Neural cell (in vitro differentiated cells): ENCODE measurements at regions not wholly inside any gene's neighbourhood (a gene's known extent, or its start where the extent isn't known, plus 50 kb on each side); places are given as distances from the start of the nearest gene placed in this dataset.

Source experiments
- H2AFZ ChIP-seq: fragments of 200-600, 300-800 bp; sonication (generic), shearing (Covaris generic); 2 replicates; pipeline ENCODE4 v1.6.0; 2014; ENCODE audit warnings: low read depth, mild to moderate bottlenecking, antibody characterized with exemption, low read length, moderate library complexity
- H3F3A ChIP-seq: fragments of 200-600 bp; shearing (Covaris generic); 2 replicates; pipeline ENCODE4 v1.6.1; 2016; ENCODE audit warnings: mild to moderate bottlenecking, moderate library complexity, mixed read lengths, antibody characterized with exemption, low read length; ENCODE audit not compliant: insufficient read depth, poor library complexity, severe bottlenecking
- H3K27ac ChIP-seq: fragments of 200-600, 300-800 bp; sonication (generic), shearing (Covaris generic); 2 replicates; pipeline ENCODE4 v1.5.1; 2014; ENCODE audit warnings: mild to moderate bottlenecking, low read length, moderate library complexity
- H3K27me3 ChIP-seq: fragments of 300-800, 200-600 bp; sonication (generic), shearing (Covaris generic); 2 replicates; pipeline ENCODE4 v1.6.0; 2014; ENCODE audit warnings: mild to moderate bottlenecking, low read depth, low read length, moderate library complexity; ENCODE audit not compliant: insufficient read depth
- H3K36me3 ChIP-seq: fragments of 300-800, 200-600 bp; sonication (generic), shearing (Covaris generic); 2 replicates; pipeline ENCODE4 v1.5.1; 2014; ENCODE audit warnings: mild to moderate bottlenecking, antibody characterized with exemption, low read length, moderate library complexity; ENCODE audit not compliant: insufficient read depth
- H3K4me2 ChIP-seq: fragments of 300-800, 200-600 bp; sonication (generic), shearing (Covaris generic); 2 replicates; pipeline ENCODE4 v1.6.0; 2014; ENCODE audit warnings: mild to moderate bottlenecking, low read length
- H3K4me3 ChIP-seq: fragments of 300-800, 200-600 bp; sonication (generic), shearing (Covaris generic); 2 replicates; pipeline ENCODE4 v1.5.1; 2014; ENCODE audit warnings: mild to moderate bottlenecking, low read length, moderate library complexity
- H3K79me2 ChIP-seq: fragments of 200-600 bp; shearing (Covaris generic); replicated peaks from 2 replicates; pipeline ENCODE4 v1.6.0; 2014; ENCODE audit warnings: mild to moderate bottlenecking, low read length, moderate library complexity; ENCODE audit not compliant: insufficient read depth
- H3K9ac ChIP-seq: fragments of 300-800, 200-600 bp; sonication (generic), shearing (Covaris generic); 2 replicates; pipeline ENCODE4 v1.6.1; 2016; ENCODE audit warnings: mild to moderate bottlenecking, low read length, mixed read lengths
- H3K9me2 ChIP-seq: fragments of 200-600 bp; shearing (Covaris generic); 2 replicates; pipeline ENCODE4 v1.6.1; 2016; ENCODE audit warnings: mild to moderate bottlenecking, low read length, mixed read lengths; ENCODE audit not compliant: insufficient read depth
- H3K9me3 ChIP-seq: fragments of 200-600, 300-800 bp; sonication (generic), shearing (Covaris generic); 2 replicates; pipeline ENCODE4 v1.6.1; 2016; ENCODE audit warnings: mild to moderate bottlenecking, mixed run types, low read length, moderate library complexity, mixed read lengths
- H4K20me1 ChIP-seq: fragments of 200-600 bp; shearing (Covaris generic); 2 replicates; pipeline ENCODE4 v1.6.1; 2016; ENCODE audit warnings: mild to moderate bottlenecking, mixed run types; ENCODE audit not compliant: insufficient read depth
- EP300 ChIP-seq: fragments of 450-650 bp; conservative IDR thresholded peaks from 2 replicates; pipeline ENCODE4 v1.6.1; 2014; ENCODE audit warnings: antibody characterized with exemption, mild to moderate bottlenecking, moderate library complexity; ENCODE audit not compliant: poor library complexity, severe bottlenecking
- EZH2 ChIP-seq: fragments of 200-600, 300-800 bp; shearing (Covaris generic), sonication (generic); IDR thresholded peaks from 2 replicates; pipeline ENCODE4 v1.6.1; 2014; ENCODE audit warnings: antibody characterized with exemption, low read length, borderline replicate concordance, mild to moderate bottlenecking; ENCODE audit not compliant: insufficient read depth, poor library complexity, severe bottlenecking
- MXI1 ChIP-seq: fragments of 450-650 bp; conservative IDR thresholded peaks from 2 replicates; pipeline ENCODE4 v1.6.1; 2014; ENCODE audit warnings: antibody characterized with exemption, mild to moderate bottlenecking; ENCODE audit not compliant: poor library complexity, severe bottlenecking
- POLR2AphosphoS5 ChIP-seq: IDR thresholded peaks from 2 replicates; pipeline ENCODE4 v1.6.1; 2012
- RAD21 ChIP-seq: fragments of 450-650 bp; conservative IDR thresholded peaks from 2 replicates; pipeline ENCODE4 v1.6.1; 2014; ENCODE audit warnings: antibody characterized with exemption, mild to moderate bottlenecking, moderate library complexity
- SMC3 ChIP-seq: fragments of 450-650 bp; conservative IDR thresholded peaks from 2 replicates; pipeline ENCODE4 v1.6.1; 2014; ENCODE audit warnings: antibody characterized with exemption, mild to moderate bottlenecking, moderate library complexity; ENCODE audit not compliant: poor library complexity
- TAF1 ChIP-seq: IDR thresholded peaks from 2 replicates; pipeline ENCODE4 v1.6.1; 2012; ENCODE audit warnings: low read depth
- TF ChIP-seq, protein P1 (sequence below): fragments of 450-650 bp; IDR thresholded peaks from 2 replicates; pipeline ENCODE4 v1.5.1; 2014; ENCODE audit warnings: antibody characterized with exemption, mild to moderate bottlenecking, moderate library complexity; ENCODE audit not compliant: poor library complexity, severe bottlenecking
- TF ChIP-seq, protein P2 (sequence below): IDR thresholded peaks from 2 replicates; pipeline ENCODE4 v1.6.1; 2012; ENCODE audit warnings: borderline replicate concordance

DNA sequence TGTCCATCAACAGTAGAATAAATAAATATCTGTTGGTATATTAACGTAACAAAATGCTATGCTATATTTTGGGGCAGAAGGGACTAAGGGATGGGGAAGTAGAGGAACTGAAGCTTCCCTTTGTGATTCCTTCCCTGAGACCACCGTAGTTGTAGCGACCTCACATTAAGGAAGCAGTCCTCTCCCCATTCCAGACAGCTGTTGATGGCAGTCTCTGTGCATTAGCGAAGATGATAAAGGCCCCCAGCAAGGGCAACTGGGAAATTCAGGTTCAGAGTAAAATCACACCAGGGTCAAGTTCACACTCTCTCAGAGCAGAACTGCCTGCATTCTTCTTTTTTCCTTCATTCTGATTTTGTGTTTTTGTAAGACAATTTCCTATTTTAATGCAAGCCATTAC, 259.0 kb downstream of the MEX3B start:
- no peak overlapping the region for H3K9ac ChIP-seq
- H3K36me3 ChIP-seq, result no peaks in the 10 kb centered on the region
- H3K9me2 ChIP-seq, result no peaks in the 10 kb centered on the region
- H3K4me3 ChIP-seq, result no peak overlapping the region
- H3F3A ChIP-seq, result no peaks in the 10 kb centered on the region
- H3K27ac ChIP-seq, result no peak overlapping the region
- no peak overlapping the region for H3K4me2 ChIP-seq
- H2AFZ ChIP-seq, result no peak overlapping the region
- H3K9me3 ChIP-seq, result no peaks in the 10 kb centered on the region
- no peaks in the 10 kb centered on the region for H4K20me1 ChIP-seq
- no peak for TF ChIP-seq POLR2AphosphoS5
- H3K27me3 ChIP-seq, result no peaks in the 10 kb centered on the region
- H3K79me2 ChIP-seq, result no peaks in the 10 kb centered on the region

DNA sequence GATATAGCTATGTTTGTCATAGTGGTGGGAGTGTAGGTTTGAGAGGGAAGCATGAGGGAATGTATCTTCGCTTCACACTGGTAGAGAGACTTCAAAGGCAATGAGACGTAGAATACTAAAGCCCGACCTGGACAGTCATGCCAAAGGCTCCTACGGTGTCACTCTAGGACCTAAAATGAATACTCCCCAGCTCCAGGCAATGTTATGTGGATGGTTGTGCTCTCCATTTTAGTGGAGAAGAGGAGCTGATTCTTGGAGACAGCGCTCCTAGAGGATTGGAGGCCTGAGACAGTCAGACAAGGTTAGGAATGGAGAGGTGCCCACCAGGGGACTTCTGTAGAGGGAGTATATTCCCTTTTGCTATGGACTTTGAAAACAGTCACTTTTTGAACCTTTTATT, 260.1 kb downstream of the MEX3B start:
- TF ChIP-seq MXI1, result no peak
- no peak for TF ChIP-seq TAF1
- no peak for TF ChIP-seq SMC3
- TF ChIP-seq RAD21, result no peak
- TF ChIP-seq POLR2AphosphoS5, result no peak
- no peak for TF ChIP-seq EP300
- TF ChIP-seq EZH2, result no peak
- TF ChIP-seq, protein P1, sequence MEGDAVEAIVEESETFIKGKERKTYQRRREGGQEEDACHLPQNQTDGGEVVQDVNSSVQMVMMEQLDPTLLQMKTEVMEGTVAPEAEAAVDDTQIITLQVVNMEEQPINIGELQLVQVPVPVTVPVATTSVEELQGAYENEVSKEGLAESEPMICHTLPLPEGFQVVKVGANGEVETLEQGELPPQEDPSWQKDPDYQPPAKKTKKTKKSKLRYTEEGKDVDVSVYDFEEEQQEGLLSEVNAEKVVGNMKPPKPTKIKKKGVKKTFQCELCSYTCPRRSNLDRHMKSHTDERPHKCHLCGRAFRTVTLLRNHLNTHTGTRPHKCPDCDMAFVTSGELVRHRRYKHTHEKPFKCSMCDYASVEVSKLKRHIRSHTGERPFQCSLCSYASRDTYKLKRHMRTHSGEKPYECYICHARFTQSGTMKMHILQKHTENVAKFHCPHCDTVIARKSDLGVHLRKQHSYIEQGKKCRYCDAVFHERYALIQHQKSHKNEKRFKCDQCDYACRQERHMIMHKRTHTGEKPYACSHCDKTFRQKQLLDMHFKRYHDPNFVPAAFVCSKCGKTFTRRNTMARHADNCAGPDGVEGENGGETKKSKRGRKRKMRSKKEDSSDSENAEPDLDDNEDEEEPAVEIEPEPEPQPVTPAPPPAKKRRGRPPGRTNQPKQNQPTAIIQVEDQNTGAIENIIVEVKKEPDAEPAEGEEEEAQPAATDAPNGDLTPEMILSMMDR, result no peak
- no peak overlapping the region for H3K4me2 ChIP-seq
- H3K36me3 ChIP-seq, result no peaks in the 10 kb centered on the region
- no peaks in the 10 kb centered on the region for H3K9me2 ChIP-seq
- no peak overlapping the region for H3K9ac ChIP-seq
- H3K4me3 ChIP-seq, result no peak overlapping the region
- no peaks in the 10 kb centered on the region for H4K20me1 ChIP-seq
- no peak overlapping the region for H3K27ac ChIP-seq
- no peak overlapping the region for H2AFZ ChIP-seq
- no peaks in the 10 kb centered on the region for H3K9me3 ChIP-seq
- no peaks in the 10 kb centered on the region for H3K27me3 ChIP-seq
- no peaks in the 10 kb centered on the region for H3F3A ChIP-seq
- no peaks in the 10 kb centered on the region for H3K79me2 ChIP-seq

DNA sequence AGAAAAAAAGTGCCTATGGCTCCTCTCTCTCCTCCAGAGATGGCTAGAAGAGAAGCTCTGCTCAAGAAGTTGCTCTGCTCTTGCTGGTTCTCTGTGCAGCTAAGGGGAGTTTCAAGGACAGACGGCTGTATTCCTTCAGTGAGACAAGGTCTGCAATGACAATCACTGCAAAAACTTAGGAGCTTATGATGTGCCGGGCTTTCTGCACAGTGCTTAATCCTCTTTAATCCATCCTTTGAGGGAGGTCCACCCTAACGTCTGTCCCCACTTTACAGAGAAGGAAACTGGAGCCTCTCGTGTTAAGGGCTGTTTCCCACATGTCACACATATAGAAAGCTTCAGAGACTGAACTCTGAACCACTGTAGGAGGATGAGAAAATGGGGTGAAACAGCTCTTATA, 260.6 kb downstream of the MEX3B start:
- no peak overlapping the region for H3K4me3 ChIP-seq
- no peaks in the 10 kb centered on the region for H3F3A ChIP-seq
- H3K4me2 ChIP-seq, result no peak overlapping the region
- no peaks in the 10 kb centered on the region for H3K9me2 ChIP-seq
- H3K9ac ChIP-seq, result no peak overlapping the region
- H3K27me3 ChIP-seq, result no peaks in the 10 kb centered on the region
- no peaks in the 10 kb centered on the region for H3K9me3 ChIP-seq
- no peaks in the 10 kb centered on the region for H3K36me3 ChIP-seq
- TF ChIP-seq MXI1 (no peak), SMC3 (no peak), RAD21 (no peak), EP300 (no peak), TAF1 (no peak), POLR2AphosphoS5 (no peak), EZH2 (no peak)
- TF ChIP-seq, protein P1, result no peak
- TF ChIP-seq, protein P2, sequence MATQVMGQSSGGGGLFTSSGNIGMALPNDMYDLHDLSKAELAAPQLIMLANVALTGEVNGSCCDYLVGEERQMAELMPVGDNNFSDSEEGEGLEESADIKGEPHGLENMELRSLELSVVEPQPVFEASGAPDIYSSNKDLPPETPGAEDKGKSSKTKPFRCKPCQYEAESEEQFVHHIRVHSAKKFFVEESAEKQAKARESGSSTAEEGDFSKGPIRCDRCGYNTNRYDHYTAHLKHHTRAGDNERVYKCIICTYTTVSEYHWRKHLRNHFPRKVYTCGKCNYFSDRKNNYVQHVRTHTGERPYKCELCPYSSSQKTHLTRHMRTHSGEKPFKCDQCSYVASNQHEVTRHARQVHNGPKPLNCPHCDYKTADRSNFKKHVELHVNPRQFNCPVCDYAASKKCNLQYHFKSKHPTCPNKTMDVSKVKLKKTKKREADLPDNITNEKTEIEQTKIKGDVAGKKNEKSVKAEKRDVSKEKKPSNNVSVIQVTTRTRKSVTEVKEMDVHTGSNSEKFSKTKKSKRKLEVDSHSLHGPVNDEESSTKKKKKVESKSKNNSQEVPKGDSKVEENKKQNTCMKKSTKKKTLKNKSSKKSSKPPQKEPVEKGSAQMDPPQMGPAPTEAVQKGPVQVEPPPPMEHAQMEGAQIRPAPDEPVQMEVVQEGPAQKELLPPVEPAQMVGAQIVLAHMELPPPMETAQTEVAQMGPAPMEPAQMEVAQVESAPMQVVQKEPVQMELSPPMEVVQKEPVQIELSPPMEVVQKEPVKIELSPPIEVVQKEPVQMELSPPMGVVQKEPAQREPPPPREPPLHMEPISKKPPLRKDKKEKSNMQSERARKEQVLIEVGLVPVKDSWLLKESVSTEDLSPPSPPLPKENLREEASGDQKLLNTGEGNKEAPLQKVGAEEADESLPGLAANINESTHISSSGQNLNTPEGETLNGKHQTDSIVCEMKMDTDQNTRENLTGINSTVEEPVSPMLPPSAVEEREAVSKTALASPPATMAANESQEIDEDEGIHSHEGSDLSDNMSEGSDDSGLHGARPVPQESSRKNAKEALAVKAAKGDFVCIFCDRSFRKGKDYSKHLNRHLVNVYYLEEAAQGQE, result no peak
- no peak overlapping the region for H3K27ac ChIP-seq
- H2AFZ ChIP-seq, result no peak overlapping the region
- no peaks in the 10 kb centered on the region for H3K79me2 ChIP-seq
- H4K20me1 ChIP-seq, result no peaks in the 10 kb centered on the region
